Right lung (tissue), 2 donors: ENCODE measurements at regions not wholly inside any gene's neighbourhood (a gene's known extent, or its start where the extent isn't known, plus 50 kb on each side); places are given as distances from the start of the nearest gene placed in this dataset.

Experiments
- DNase-seq, 2 donors: peaks; one replicate each; pipeline ENCODE4 v3.0.0-alpha.2; 2013

DNA sequence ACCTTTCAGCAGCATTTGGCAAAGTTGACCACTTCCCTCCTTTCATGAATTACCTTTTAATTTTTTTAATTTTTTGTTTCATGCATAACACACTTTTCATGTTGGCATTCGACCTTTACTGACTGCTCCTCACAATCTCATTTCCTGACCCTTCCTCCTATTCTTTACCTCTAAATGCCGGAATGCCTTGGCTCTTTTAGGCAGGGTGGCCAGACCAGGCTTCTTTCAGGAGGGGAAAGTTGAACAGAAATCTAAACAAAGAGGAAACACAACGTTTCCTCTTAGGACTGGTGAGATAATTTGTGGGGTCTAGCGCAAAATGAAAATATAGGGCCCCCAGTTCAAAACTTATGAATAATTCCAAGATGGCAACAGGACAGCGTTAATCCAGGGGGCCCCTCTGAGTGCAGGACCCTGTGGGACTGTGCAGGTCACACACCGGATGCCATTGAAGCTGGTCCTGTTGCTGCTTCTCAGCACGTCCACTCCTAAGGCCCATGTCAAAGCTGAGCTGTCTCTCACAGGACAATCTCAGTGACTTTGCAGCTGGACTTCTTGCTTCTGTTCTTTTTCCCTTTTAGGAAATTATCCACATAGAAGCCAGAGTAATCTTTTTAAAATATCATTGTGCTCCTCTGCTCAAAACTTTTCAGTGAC lies 313.8 kb downstream of the HDGFL1 start:
- DNase-seq: no peak

DNA sequence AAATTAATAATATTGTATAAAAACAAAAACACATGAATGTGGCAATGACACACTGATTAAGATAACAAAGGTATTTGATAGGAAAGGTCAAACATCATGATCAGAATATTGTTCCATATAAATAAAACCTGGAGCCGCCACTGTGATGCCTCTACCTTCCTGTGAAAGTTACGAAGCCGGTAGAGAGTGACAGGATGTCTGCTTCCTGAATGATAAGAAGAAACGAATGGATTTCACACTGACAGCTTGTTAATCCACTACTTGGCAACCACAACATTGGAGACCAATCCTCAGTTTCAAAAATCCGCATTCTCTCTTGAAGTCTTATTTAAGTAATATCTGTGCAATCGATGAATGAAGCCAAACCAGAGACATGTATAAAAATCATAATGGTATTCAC lies 315.1 kb downstream of the HDGFL1 start:
- no peak for DNase-seq

DNA sequence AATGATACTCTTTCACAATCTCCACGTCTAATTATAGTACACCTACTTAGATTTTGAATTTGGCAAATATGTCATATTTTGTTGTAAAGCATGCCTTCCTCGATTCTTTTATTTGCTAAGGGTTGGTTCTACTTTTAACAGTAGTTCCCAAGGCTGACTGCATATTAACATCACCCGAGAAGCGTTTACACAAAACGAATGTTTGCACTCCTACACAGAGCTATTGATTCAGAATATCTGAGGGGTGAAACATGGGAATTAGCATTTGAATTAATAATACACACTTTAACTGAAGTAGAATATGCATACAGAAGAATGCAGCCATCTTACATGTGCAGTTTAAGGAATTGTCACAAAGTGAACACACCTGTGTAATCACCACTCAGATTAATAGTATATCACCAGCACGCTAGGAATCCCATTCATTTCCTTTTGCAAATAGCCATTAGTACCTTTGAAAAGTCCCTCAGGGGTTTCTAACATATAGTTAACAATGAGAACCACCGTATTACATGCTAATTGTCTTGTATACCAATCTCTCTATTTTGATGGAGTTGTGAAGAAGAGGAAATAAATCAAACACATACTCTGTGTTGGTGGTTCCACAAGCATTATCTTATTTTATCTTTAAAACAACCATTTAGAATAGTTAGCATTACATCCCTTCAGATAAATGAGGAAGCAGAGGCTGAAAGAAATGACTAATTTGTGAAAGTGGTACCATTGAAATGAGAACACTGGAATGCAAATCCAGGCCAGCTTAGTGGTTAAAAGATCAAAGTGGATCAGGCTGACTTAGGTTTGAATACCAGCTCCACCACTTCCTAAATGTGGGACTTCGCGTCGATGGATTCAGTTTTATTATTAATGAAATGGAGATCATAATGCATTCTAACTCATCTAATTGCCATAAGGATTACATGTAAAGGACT lies 317.6 kb downstream of the HDGFL1 start:
- DNase-seq: no peak

DNA sequence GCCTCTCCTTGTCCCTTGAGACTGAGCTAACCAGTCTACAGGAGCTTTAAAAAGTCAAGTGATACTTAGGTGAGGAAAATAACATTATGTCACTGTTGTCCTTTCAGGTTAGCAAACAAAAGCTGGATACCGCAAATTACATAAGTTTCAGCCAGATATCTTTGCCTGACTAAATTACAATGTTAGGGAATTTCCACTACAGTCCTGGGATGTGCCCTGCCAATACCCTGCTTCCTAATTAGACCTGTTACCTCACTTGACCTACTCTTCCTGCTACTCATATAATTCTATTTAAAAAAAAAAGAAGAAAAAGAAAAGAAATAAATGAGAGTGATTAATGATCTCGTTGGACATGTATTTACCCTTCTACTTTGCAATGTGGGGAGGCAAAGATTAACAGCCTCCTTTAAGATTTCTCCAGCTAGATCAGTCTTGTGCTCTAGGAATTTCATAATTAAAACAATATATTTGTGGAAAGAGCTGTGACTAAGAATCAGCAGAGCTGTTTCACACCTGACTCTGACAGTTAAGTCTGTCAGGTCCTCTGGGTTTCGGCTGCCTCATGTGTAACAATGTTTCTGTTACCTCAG lies 318.9 kb downstream of the HDGFL1 start:
- DNase-seq: no peak

DNA sequence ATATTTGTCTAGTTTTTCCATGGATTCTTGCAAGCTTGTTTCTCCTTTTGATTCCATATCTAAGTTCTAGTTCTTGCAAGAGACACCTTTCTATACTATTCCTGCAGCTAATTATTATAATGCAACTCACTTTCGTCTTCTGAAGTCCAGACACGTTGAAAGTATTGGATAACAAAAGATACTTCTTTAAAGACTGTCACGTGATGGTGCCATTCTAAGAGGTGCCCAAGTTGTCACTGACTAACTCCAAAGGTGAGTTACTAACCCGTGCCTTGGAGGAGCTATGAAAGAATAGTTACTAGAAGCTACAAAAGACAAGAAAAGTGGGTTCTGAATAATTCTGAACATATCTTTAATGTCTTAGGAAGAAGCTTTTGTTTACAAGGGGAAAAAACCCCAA lies 322.6 kb downstream of the HDGFL1 start:
- DNase-seq: no peak

DNA sequence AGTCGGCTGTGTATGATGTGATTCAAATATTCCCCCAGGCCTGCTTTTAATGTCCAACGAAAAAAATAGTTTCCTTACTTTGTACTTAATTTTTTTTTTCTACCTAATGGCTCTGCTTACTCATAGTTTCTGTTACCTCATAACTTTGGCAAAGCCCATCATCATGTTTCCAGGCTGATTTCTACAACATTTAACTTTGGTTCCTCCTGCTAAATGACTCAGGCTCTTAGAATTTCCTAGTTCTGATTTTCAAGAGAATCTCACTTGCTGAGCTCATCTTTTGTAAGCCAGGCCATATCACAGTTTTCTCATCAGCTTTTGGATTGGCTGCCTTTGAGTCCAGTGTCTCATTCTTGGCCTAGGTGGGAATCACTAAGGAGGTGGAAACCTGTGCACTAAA lies 323.1 kb downstream of the HDGFL1 start:
- DNase-seq: no peak

DNA sequence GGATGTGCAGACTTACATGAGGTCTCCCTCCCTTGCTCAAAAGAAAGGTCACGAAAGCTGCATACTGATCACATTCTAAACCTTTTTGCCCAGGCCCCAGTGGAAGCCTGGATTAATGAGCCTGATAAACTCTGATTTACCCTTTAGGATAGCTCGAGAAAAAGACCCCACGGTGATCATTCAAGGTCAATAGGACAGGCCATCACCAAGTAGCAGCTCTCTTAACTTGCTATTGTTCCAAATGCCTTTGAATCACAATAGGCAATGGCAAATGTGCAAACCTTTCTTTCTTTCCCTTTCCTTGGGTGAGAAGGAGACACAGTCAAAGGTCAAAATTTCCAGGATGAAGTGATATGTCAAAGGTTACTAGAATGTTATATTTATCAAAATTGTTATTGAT lies 327.3 kb downstream of the HDGFL1 start:
- DNase-seq: no peak

DNA sequence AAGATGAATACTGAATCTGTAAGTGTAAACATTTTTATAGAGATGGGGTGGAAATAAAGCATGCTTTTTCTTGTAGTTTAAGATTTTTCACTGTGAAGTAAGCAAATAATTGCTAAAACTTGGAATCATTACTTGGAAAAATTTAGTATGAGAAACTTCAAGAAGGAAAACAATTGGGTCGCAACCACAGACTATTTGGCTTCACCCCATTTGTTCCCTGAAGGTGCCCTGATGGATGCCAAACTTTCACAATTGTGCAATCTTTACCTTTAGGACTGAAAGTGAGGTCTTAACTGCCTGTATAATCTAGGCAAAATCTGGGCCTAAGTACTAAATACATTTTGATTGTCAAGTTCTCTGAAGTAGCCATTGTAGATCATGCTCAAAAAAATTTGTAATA lies 330.1 kb downstream of the HDGFL1 start:
- DNase-seq: no peak

DNA sequence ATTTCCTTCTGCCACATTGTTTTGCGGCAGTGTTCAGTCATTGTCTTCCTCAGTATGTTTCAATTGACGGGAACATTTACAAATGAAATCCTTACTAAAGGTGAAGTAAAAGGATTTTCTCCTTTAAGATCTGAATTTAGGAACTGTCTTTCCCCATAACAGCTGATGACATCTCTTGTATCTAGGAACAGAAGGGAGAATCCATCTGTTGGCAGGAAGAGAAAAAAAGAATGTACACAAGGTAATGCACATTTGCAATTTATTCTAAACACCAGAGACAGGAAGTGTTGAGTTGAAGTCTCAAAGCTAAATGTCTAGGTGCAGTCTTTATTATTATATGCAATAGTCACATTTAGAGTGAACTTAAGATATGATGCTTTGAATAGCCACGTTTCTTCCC lies 334.5 kb downstream of the HDGFL1 start:
- DNase-seq: no peak

DNA sequence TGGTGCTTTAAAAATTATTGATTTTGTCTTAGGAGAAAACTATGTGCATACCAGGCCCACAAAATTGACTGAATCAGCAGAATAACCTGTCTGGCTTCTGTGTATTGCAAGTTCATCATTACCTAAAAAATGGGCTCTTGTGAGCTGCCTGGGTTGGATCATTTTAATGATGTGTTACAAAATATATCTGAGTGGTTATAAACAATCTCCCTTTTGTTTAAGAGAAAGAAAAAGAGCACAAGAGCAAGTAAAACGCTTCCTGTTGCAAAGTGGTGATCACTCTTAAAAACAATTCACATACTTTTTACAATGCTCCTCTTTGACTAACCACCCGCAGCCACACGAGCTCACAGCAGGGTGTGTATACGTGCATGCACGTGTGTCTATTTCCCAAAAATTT lies 335.1 kb downstream of the HDGFL1 start:
- DNase-seq: no peak

DNA sequence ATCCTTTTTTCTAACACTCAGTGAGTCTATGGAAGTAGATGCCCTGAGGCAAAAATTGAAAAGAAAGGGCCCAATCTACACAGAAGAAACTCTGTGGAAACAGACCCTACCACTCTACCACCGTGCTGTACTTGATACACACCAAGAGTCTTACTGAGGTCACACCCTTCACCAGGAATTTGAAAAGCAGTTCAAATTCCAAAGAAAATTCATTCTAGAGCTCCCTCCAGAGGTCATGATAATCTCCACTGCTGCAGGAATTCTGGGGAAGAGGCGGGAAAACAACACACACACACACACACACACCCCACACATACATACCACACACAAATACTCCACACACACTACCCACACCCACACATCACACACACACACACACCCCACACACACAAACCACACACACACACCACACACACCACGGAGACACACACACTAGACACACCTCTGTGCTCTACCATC lies 336.8 kb downstream of the HDGFL1 start:
- peak in 1 of 2 donors; percentile 26 for DNase-seq

DNA sequence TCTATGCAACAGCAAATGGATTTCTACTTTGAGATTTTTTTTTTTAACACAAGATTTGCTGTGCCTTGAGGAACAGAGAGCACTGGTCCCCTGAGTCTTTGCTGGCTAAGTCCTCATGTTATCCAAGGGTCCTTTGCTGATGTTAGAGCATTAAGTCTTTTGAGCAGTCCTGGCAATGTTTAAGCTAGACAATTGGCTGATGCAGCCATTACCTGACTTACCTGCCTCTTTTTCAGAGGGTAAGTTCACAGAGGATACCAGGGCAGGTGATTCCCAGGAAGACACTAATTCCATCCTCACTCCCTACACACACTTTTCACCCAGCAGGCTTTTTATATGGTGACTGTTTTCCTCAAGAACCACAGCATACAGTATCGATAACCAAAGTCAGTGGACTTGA lies 337.7 kb downstream of the HDGFL1 start:
- no peak for DNase-seq

DNA sequence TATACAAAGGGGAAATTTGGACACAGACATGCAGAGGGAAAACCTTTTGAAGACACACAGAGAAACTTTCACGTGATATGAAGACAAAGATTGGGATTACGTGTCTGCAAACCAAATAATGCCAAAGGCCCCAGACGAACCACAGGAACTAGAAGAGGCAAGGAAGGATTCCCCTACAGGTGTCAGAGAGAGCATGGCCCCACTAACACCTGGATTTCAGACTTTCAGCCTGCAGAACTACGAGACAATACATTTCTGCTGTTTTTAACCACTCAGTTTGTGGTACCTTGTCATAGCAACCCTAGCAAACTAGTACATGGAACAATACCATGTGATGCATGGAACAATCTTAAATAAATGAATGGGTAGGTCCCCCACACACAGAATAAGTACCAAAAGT lies 341.0 kb downstream of the HDGFL1 start:
- no peak for DNase-seq

DNA sequence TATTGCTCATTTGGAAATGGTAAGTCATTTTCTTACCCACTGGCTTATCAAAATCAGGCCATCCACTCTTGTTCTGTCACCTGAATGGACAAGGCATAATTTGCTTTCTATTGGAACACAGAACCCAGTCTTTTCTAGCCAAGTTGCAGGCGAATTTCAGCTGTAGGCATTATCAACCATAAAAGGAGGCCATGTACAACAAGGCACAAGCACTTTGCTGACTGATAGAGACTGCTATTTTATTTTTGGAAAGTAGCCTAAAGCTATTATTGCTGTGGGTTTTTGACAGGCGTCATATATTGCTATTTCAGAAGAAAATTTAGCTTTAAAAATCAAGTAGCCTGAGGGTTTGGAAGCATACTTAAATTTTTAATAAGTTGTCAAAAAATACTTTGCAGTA lies 344.2 kb downstream of the HDGFL1 start:
- DNase-seq: no peak

DNA sequence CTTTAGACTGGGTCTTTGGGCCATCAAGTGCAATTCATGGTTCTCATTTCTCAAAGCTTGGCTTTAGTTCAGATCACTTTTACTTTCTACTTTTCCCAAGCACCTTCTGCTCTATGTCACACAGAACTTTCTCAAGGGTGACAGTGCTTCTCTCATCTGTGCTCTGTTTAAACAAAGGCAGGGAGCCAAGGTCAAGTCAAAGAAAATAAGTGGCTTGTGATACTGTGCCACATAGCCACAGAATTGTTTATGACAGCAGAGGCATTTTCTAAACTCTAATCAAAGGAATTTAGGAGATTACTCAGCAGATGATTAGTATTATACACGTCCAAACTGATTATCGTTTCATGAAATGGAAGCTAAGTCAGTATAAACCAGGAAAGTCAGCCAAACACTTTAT lies 348.0 kb downstream of the HDGFL1 start:
- DNase-seq: peak in 1 of 2 donors; percentile 16

DNA sequence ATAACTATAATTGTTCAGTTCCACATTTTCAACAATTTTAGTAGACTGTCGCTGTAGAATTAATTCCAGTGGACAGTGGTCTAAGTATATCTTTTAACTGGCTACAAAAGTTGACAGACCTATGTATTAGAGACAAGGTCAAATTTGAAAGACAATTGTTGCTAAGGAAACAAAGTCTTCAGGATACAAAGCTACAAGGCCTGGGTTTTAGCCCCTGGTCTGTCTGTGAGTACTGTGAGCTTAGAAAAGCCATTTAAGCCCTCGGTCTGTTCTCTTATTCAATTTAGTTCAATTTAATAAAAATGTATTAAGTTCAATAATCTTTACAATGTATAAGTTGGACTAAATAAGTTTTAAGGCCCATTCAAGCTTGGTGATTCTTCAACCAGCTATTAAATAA lies 352.5 kb downstream of the HDGFL1 start:
- DNase-seq: no peak

DNA sequence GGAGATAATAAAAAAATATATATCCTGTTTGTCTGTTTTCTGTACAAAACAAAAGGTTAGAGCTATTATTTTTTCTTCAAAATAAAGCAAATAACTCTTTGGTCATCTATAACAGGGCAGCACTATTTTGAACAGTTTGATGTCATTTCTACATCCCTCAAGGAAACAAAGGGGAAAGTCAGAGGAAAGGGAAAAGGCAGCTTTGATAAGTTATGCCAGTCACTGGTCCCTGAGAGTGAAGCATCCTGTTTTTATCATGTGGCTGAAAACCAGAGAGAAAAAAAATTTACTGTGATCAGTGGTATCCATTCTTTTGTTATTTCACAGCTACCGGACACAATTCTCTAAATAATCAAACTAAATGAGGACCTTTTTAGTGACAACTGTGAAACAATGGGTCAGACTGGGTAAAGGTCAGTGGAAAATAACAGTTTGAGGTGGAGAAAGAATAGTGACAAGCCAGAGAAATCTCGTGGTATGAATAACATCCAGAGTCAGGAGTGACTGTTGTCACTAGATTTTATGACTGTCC lies 356.0 kb downstream of the HDGFL1 start:
- DNase-seq: no peak

DNA sequence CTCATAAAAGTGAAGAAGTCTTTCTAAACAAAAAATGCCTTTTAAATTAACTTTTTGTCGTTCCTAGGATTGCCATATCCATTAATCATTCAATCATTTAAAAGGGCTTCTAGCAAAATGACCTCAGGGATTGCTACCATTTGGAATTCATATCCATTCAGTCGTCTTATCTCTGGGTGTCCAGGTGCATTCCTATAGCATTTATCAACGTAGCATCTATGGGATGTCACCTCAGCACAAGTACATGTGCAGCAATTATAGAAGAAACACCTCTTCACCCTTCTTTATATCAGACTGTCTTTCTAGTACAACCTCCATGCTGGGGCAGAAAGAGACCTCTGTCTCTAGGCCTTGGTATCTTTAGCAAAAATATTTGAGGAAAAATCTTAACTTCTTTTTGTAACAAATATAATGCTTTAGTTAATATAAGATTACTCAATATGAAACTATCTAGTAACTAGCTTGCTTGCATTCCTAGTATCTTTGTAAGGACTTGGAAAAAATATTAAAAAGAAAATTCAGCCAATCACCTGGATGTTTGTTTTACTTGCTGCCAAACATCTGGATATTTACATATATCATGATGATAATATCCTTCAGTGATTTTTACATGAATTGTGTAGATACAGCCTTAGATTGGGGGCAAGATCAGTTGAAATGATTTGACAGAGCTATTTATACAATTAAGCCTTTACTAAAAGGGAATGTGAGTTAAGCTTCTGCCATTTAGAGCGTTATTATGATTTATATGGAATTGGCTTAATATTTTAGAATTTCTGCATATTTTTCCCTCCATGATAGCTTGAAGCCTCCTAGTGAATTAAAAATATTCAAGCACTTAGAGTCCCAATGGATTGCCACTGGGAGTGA lies 356.8 kb downstream of the HDGFL1 start:
- no peak for DNase-seq

DNA sequence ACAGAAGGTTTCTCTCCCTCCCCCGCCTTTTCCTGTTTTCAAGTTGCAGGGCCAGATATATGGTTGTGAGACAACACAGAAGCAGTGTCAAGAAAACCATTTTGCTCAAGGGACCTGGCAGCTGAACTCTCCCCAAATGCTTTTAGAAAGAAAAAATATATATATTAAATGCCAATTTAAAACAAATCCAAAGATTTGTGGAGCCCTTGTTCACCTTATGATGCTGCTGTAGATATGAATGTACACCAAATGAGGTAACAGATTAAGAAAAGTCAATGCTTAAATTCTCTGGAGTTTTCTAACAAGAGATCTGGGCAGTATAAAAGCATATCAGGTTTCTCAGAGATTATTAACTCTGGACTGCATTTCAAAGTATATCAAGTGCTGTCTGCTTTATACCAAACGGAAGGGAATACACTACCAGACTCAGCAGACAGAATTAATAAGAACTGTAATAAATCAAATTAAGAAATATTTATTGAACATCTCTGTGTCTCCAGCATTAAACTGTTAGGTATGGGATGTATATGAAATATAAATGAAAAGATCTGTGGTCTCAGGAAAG lies 357.5 kb downstream of the HDGFL1 start:
- no peak for DNase-seq

DNA sequence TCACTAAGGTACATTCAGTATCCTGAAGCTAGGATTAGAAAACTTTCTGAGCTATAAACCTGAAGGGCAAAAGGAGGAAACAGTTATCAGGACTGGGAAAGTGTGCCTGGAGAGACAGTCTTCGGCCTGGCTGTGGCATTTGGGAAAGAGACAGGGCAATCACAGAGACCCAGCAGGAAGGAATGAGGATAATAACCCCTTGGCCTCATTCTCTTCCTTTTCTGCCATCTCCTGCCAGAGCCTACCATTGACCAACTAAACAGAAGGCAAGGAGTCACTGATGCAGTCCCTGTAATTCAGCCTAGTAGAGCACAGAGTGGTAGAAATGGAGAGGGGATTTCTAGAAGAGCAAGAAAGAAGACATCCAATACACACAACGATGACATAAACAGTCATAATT lies 359.4 kb downstream of the HDGFL1 start:
- no peak for DNase-seq

DNA sequence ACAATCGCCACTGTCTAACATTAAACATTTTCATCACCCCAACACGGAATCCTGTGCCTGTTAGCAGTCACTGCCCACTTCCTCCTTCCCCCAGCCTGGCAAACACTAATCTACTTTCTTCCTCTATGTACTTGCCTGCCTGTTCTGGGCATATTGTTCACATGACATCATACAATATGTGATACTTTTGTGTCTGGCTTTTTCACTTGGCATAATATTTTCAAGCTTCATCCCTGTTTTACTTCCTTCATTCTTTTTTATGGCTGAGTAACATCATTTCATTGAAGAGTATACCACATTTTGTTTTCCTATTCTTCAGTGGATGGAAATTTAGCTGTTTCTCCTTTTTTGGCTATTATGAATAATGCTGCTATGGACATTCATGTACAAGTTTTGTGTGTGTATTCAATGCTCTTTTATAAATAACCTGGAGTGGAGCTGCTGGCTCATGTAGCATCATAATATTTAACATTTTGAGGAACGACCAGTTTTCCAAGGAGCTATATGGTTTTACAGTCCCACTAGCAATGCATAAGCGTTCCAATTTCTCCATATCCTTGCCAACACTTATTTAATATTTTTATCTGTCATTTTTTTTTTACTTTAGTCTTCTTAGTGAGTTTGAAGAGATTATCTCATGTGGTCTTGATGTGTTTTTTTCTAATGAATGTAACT lies 360.1 kb downstream of the HDGFL1 start:
- DNase-seq: no peak
